ENCODE measurements at regions not wholly inside any gene's neighbourhood (a gene's known extent, or its start where the extent isn't known, plus 50 kb on each side); places are given as distances from the start of the nearest gene placed in this dataset.

GRCh38 chr2:234320066-234320465 is 176.8 kb downstream of the ARL4C start:
- no peak for TF ChIP-seq CTCF (IDR thresholded peaks at IDR 0.05; ENCODE audit: low read depth, low read length)
- Histone ChIP-seq H3K27ac (ENCODE audit: low read depth, low read length) (no peak overlapping the region), H3K4me3 (ENCODE audit: low read depth, low read length) (no peak overlapping the region), H3K27me3 (ENCODE audit: control insufficient read depth, insufficient read depth, low read length) (no peaks in the 10 kb centered on the region), H3K9me3 (ENCODE audit: control insufficient read depth, insufficient read depth, low read length) (no peaks in the 10 kb centered on the region)
- no peak for DNase-seq (ENCODE audit: low read depth, low spot score)
- CTCF ChIA-PET: no interaction called here
- POLR2A ChIA-PET: no interaction called here

GRCh38 chr2:234318361-234318760 is 178.5 kb downstream of the ARL4C start:
- ChIA-PET CTCF (no interaction called here), POLR2A (no interaction called here)
- DNase-seq (ENCODE audit: low read depth, low spot score): no peak
- TF ChIP-seq CTCF (IDR thresholded peaks at IDR 0.05; ENCODE audit: low read depth, low read length): no peak
- Histone ChIP-seq H3K9me3 (ENCODE audit: control insufficient read depth, insufficient read depth, low read length) (no peaks in the 10 kb centered on the region), H3K27ac (ENCODE audit: low read depth, low read length) (no peak overlapping the region), H3K27me3 (ENCODE audit: control insufficient read depth, insufficient read depth, low read length) (no peaks in the 10 kb centered on the region), H3K4me3 (ENCODE audit: low read depth, low read length) (no peak overlapping the region)

- POLR2A ChIA-PET: no interaction called here
- TF ChIP-seq CTCF (IDR thresholded peaks at IDR 0.05; ENCODE audit: low read depth, low read length): no peak
Observed at GRCh38 chr2:234313558-234313957, 183.3 kb downstream of the ARL4C start.

GRCh38 chr2:234310166-234310565 is 186.7 kb downstream of the ARL4C start:
- no peak for DNase-seq (ENCODE audit: low read depth, low spot score)
- no peak overlapping the region for H3K4me3 ChIP-seq (ENCODE audit: low read depth, low read length)
- no peaks in the 10 kb centered on the region for H3K27me3 ChIP-seq (ENCODE audit: control insufficient read depth, insufficient read depth, low read length)
- TF ChIP-seq CTCF (IDR thresholded peaks at IDR 0.05; ENCODE audit: low read depth, low read length): no peak
- no peak overlapping the region for H3K27ac ChIP-seq (ENCODE audit: low read depth, low read length)
- POLR2A ChIA-PET: no interaction called here
- CTCF ChIA-PET: no interaction called here
- H3K9me3 ChIP-seq (ENCODE audit: control insufficient read depth, insufficient read depth, low read length): peaks cover 2% of the 10 kb centered on the region; the same call in 1 of the 2 replicates

More at GRCh38 chr2:234313558-234313957, 183.3 kb downstream of the ARL4C start:
- no peak overlapping the region for H3K4me3 ChIP-seq (ENCODE audit: low read depth, low read length)
- CTCF ChIA-PET: interaction anchor here (1.0 kb wide), 1 partner anchor 9 kb away, joined by 3 read pairs; no protein-coding TSS in a partner anchor
- no peak for DNase-seq (ENCODE audit: low read depth, low spot score)
- no peaks in the 10 kb centered on the region for H3K9me3 ChIP-seq (ENCODE audit: control insufficient read depth, insufficient read depth, low read length)
- no peak overlapping the region for H3K27ac ChIP-seq (ENCODE audit: low read depth, low read length)
- H3K27me3 ChIP-seq (ENCODE audit: control insufficient read depth, insufficient read depth, low read length): no peaks in the 10 kb centered on the region

- no peak for TF ChIP-seq CTCF (IDR thresholded peaks at IDR 0.05; ENCODE audit: low read depth, low read length)
- POLR2A ChIA-PET: no interaction called here
- CTCF ChIA-PET: no interaction called here
Observed at GRCh38 chr2:234309431-234309830, 187.4 kb downstream of the ARL4C start.

More at GRCh38 chr2:234309431-234309830, 187.4 kb downstream of the ARL4C start:
- no peaks in the 10 kb centered on the region for H3K27me3 ChIP-seq (ENCODE audit: control insufficient read depth, insufficient read depth, low read length)
- no peak overlapping the region for H3K4me3 ChIP-seq (ENCODE audit: low read depth, low read length)
- peak overlapping the region; percentile 57 for H3K27ac ChIP-seq (ENCODE audit: low read depth, low read length)
- peaks cover 2% of the 10 kb centered on the region; the same call in 1 of the 2 replicates for H3K9me3 ChIP-seq (ENCODE audit: control insufficient read depth, insufficient read depth, low read length)
- no peak for DNase-seq (ENCODE audit: low read depth, low spot score)
